Thyroid gland (tissue), 4 donors: ENCODE measurements at regions not wholly inside any gene's neighbourhood (a gene's known extent, or its start where the extent isn't known, plus 50 kb on each side); places are given as distances from the start of the nearest gene placed in this dataset.

Experiments
- DNase-seq, 2 donors: peaks; one replicate each; pipeline ENCODE4 v3.0.0-alpha.2; 2019
- H3K27ac ChIP-seq, 3 donors: fragments of 200-600 bp; sonication (generic); 1 replicate in 2 of 3; 2 replicates in 1 of 3; pipeline ENCODE4 v1.5.1; 2016 to 2019; ENCODE audit warnings: mild to moderate bottlenecking in 1 of 3, moderate library complexity in 1 of 3
- H3K27me3 ChIP-seq: fragments of 200-600 bp; sonication (generic); one replicate; pipeline ENCODE4 v1.5.1; 2019
- H3K36me3 ChIP-seq, 2 donors: fragments of 200-600 bp; sonication (generic); one replicate each; pipeline ENCODE4 v1.5.1; 2016 to 2019
- H3K4me1 ChIP-seq, 2 donors: fragments of 200-600 bp; sonication (generic); one replicate each; pipeline ENCODE4 v1.5.1; 2017 to 2019
- H3K4me3 ChIP-seq, 3 donors: fragments of 200-600 bp; sonication (generic); replicated peaks in 1 of 3; 1 replicate in 2 of 3; 2 replicates in 1 of 3; pipeline ENCODE4 v1.5.1; 2016; ENCODE audit warnings: mild to moderate bottlenecking in 1 of 3
- H3K9me3 ChIP-seq: fragments of 200-600 bp; sonication (generic); one replicate; pipeline ENCODE4 v1.5.1; 2017
- CTCF ChIP-seq, 6 experiments: fragments of 200-600 bp in 3 of 6; fragments of 450-650 bp in 3 of 6; sonication (generic) in 3 of 6; IDR thresholded peaks; one replicate each; pipeline ENCODE4 v1.5.1; 2016 to 2019; ENCODE audit warnings: antibody characterized with exemption in 6 of 6, mild to moderate bottlenecking in 2 of 6, inconsistent platforms in 1 of 6, moderate library complexity in 1 of 6
- POLR2A ChIP-seq, 2 donors: fragments of 450-650 bp; IDR thresholded peaks; one replicate each; pipeline ENCODE4 v1.6.1; 2017; ENCODE audit warnings: antibody characterized with exemption in 2 of 2, mild to moderate bottlenecking in 2 of 2, moderate library complexity in 1 of 2
- WGBS, 2 donors: methylation state at CpG; one replicate each; pipeline ENCODE4 v1.1.5; 2017; 5-methylcytosine and 5-hydroxymethylcytosine counted together
- intact Hi-C: fragments of 100-400 bp; cut with DNase I; formaldehyde crosslinking; loops from one replicate; pipeline ENCODE4 v1.15.1; 2023

- Histone ChIP-seq H3K27me3 (no peaks in the 10 kb centered on the region), H3K36me3 (no peaks in the 10 kb centered on the region), H3K4me1 (no peaks in the 10 kb centered on the region), H3K9me3 (no peaks in the 10 kb centered on the region), H3K27ac (no peak overlapping the region), H3K4me3 (no peak overlapping the region)
- WGBS, 2 donors: 63 to 82% methylated on average over 2 of the region's 2 CpGs
- TF ChIP-seq CTCF (IDR thresholded peaks at IDR 0.05): no peak
- TF ChIP-seq POLR2A (IDR thresholded peaks at IDR 0.05): no peak
- intact Hi-C loops: no loop called here
- DNase-seq: no peak
These were observed 549.0 kb downstream of the KCTD12 start for GRCh38 chr13:76336889-76337844.

- Histone ChIP-seq H3K4me1 (no peaks in the 10 kb centered on the region), H3K4me3 (no peak overlapping the region), H3K27ac (no peak overlapping the region), H3K36me3 (no peaks in the 10 kb centered on the region), H3K27me3 (no peaks in the 10 kb centered on the region), H3K9me3 (no peaks in the 10 kb centered on the region)
- intact Hi-C loops: no loop called here
- TF ChIP-seq POLR2A (IDR thresholded peaks at IDR 0.05) (no peak), CTCF (IDR thresholded peaks at IDR 0.05) (no peak)
- DNase-seq: no peak
These were observed 550.7 kb downstream of the KCTD12 start for GRCh38 chr13:76335463-76335862.

DNA sequence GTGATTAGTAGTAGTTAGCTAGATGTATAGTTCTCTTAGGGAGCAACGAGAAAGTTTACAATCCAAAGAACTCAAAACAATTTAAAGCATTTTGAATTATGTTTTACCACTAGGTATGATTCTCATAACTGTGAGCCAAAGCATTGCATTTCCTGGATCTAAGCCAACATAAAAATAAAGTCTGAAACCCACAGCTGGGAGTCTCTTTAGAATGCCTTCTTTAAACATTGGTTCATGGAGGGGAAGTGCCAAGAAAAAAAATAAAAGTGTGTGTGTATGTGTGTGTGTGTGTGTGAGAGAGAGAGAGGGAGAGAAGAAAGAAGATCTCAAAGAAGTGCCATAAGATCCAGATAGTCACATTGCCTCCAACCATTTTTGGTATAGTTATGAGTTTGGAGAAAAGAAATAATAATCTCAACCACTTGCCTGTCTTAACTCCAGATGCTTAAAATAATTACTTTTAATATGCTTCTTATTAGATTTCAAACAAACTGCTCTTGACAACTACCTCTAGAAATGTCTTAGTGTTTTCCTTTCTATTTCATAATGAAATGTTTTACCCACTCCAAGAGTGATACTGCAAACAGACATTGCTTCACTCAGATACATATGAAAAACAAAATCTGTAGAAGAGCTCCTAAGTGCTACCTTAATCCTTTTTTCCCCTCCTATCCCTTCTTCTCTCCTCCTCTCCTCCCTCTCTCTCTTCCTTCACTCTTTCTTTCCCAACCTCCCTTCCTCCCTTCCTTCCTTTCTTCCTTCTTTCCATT is 554.1 kb downstream of the KCTD12 start:
- TF ChIP-seq CTCF (IDR thresholded peaks at IDR 0.05): no peak
- no peak for DNase-seq
- no peaks in the 10 kb centered on the region for H3K36me3 ChIP-seq
- no peaks in the 10 kb centered on the region for H3K9me3 ChIP-seq
- H3K4me3 ChIP-seq: no peak overlapping the region
- WGBS, 2 donors: 59 to 62% methylated on average over 1 of the region's 1 CpG
- no peak overlapping the region for H3K27ac ChIP-seq
- intact Hi-C loops: no loop called here
- H3K4me1 ChIP-seq: no peaks in the 10 kb centered on the region
- no peaks in the 10 kb centered on the region for H3K27me3 ChIP-seq

GRCh38 chr13:76330761-76331160 is 555.4 kb downstream of the KCTD12 start:
- no peaks in the 10 kb centered on the region for H3K4me1 ChIP-seq
- H3K9me3 ChIP-seq: no peaks in the 10 kb centered on the region
- no peak overlapping the region for H3K27ac ChIP-seq
- H3K36me3 ChIP-seq: no peaks in the 10 kb centered on the region
- no peak overlapping the region for H3K4me3 ChIP-seq
- WGBS, 2 donors: 82 to 91% methylated on average over 2 of the region's 2 CpGs
- no peak for TF ChIP-seq CTCF (IDR thresholded peaks at IDR 0.05)
- TF ChIP-seq POLR2A (IDR thresholded peaks at IDR 0.05): no peak
- no peak for DNase-seq
- H3K27me3 ChIP-seq: no peaks in the 10 kb centered on the region
- intact Hi-C loops: no loop called here
